COLO668 (cell line): ENCODE measurements at regions not wholly inside any gene's neighbourhood (a gene's known extent, or its start where the extent isn't known, plus 50 kb on each side); places are given as distances from the start of the nearest gene placed in this dataset.
"Not testable (repeated sequence)": the region's sequence is repeated elsewhere in the genome, so short reads cannot be mapped to it uniquely, and the experiment has no call there.

Source experiments
- DNase-seq: peaks from one replicate; lab custom pipeline; 2025; ENCODE audit not compliant: unreplicated experiment; lab: John Stamatoyannopoulos, UW

DNA sequence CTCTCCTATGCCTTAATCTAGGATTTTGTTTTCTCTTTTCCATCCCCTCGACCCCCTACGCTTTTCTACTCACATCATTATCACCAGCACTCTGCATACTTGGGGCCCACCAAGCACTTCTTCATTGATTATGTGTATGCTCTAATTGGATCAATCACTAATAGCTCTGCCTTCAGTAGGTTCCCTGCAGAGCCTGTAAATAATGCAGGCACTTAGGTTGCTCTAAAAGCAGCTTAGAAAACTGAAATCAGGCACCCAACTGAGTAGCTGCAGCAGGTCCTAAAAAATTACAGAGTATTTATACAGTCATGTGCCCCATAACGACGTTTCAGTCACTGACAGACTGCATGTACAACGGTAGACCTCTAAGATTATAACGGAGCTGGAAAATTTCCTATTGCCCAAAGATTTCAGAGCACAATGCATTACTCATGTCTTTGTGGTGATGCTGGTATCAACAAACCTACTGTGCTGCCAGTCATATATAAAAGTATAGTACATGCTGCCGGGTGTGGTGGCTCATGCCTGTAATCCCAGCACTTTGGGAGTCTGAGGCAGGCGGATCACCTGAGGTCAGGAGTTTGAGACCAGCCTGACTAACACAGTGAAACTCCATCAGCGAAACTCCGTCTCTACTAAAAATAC, 280.4 kb downstream of the HS3ST3B1 start:
- no peak for DNase-seq

DNA sequence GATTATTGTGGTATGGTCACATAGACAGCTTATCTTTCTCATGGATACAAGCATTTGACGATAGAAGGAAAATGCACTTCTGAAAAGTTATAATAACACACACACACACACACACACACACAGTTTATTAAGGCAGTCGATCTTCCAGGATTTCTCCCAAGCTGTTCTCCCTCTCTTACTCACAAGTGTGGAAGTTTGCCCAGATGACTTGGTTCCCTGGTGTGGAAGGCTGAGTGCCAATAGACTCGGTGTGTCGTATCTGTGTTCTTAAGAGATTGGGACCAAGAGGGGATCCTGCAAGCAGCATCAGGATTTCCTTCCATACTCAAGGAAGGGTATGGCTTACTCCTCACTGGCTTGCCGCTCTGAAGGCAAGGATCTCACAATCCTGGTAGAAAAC, 279.6 kb downstream of the HS3ST3B1 start:
- DNase-seq = no peak

DNA sequence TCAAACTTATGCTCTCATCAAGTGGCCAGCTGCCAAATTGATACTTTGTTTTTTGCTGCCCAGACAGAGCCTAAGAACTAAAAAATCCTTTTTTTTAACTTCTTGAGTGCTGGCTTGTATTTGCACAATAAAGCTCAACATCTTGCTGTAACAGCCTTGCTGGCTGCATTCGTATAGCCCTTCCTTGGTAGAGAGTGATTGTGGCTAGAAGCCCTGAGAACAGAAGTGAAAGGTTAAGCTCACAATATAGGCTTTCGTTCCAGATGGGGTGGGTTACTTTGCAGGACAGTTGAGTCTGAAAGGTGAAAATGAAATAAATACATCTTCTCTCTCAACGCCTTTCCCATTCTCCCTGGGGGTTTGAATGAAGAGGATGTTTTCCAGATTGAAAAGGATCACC, 278.8 kb downstream of the HS3ST3B1 start:
- no peak for DNase-seq

DNA sequence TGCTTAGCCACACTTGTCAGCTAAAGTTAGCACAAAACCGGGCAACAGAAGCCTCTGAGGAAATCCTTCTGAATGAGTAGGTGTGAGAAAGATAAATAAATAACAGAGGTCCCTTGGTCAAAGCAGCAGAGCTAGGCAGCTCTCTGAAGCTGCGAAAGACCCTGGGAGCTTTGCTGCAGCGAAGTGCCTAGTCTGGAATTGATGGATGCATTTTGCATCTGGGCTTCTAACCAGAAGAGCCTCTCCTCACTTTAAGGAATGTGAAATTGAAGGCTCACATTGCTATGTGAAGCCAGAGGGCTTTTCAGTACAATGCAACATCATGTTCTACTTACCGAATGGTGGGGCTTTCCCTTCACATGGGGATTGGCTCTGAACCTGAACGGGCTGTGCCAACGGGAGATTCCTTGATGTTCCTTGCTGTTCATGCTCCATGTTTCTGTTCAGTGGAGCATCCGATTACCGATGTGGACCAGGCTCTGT, 274.6 kb downstream of the HS3ST3B1 start:
- no peak for DNase-seq

DNA sequence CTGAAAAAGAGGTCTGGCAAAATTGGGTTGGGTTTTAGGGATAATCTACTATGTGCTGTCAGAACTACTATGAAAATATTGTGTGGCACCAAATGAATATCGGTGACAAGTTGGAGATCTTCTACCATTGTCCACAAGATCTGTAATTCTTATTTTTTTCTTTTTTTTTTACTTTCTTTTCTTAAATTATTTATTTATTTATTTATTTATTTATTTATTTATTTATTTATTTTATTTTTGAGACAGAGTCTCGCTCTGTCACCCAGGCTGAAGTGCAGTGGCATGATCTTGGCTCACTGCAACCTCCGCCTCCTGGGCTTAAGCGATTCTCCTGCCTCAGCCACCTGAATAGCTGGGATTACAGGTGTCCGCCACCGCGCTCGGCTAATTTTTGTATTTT, 259.4 kb downstream of the HS3ST3B1 start:
- not testable (repeated sequence) for DNase-seq

DNA sequence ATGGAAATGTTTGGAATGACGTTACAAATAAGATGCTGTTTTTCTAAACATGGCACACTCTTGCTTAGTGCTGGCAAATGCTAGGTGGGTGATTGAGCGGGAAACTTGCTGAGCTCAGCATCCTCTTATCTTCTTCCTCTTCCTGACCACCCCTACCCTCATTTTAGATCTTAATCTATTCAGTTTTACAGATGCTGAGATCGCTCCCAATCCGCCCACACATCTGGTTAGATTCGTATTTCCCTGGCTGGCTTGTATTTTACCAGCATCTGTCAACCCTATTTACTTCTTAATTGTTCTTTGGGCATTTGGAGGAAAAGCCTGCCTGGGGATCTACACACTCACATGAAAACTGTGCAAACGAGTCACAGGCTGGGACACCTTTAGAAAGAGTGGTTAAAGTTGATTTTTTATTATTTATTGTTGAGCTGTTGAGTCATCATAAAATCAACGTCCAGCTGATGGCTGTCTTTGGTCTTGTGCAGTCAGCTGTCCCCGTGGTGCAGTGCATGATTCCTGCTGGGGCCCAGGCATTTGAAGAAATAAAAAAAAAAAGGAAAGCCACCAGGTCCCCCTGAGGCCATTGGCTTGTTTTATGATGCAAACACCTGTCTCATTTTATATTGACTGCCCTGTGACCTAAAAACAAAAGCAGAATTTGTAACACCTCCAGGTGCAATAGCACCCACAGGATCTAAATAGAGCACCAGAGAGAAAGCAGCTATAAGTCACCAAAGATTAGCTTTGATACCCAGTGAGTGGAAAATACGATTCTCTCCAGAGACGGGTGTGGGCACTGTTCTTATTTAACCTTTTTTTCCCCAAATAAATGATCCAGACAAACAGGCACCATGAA, 258.6 kb downstream of the HS3ST3B1 start:
- no peak for DNase-seq

DNA sequence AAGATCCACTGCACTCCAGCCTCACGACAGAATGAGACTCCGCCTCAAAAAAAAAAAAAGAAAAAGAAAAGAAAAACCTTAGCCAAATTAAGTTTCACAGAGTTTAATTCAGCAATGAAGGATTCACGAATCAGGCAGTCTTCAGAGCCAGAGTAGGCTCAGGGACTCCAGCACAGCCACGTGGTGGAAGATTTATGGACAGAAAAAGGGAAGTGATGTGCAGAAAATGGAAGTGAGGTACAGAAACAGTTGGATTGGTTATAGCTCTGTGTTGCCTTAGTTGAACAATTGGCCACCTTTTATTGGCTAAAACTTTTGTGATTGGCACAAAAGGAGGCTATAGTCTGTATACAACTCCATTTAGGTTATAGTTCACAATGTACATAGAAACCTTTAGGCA, 256.6 kb downstream of the HS3ST3B1 start:
- no peak for DNase-seq

DNA sequence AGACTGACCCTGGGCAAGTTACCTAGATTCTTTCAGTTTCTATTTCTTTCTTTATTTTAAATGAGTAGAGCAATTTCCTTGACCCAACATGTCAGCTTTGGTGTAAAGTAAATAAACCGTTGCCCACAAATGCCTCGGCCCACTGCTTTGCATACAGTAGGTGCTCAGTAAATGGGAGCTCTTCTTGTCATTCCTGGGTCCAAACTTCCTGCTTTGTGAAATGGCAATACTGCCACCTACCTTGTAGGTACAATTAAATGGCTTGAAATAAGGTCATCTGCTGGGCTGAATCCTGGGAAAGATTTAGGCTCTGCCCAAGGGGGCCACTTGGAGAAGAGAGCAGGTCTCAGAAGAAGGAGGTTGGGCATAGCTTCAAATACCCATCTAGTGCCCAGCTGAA, 253.0 kb downstream of the HS3ST3B1 start:
- DNase-seq = no peak

DNA sequence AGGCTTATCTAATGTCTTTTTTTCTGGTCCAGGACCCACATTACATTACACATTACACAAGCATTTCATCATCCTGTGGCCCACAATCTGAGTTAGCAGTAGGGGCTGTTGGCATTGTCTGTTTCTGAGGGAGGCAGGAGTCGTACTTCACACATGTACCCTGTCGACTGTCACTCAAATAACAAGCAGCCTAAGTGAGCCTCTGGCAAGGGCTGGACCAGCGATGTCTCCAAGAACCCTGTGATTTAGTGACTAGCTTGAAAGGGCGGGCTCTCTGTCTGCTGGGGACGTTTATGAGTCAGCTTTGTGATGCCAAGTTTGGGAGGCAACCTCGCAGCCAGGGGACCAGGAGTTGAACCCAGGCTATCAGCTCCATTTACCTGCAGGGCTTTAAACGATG, 251.4 kb downstream of the HS3ST3B1 start:
- no peak for DNase-seq

DNA sequence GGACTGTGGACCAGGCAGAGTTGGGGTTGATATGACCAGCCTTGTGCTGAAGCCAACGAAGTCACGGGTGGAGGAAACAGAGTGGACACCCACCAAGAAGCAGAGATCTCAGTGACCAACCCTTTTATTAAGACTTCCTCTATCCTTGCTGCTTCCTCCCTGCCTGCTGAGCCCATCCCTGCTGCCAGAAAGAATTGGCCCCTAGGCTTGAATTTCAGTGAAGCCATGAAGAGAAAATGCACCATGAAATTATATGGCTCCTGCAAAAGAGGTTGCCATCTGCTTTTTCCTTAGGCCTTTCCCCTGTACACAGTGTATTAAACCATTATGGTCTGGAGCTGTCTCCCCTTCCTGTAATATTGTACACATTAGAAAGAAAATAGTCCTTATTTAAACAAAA, 246.7 kb downstream of the HS3ST3B1 start:
- DNase-seq = no peak

DNA sequence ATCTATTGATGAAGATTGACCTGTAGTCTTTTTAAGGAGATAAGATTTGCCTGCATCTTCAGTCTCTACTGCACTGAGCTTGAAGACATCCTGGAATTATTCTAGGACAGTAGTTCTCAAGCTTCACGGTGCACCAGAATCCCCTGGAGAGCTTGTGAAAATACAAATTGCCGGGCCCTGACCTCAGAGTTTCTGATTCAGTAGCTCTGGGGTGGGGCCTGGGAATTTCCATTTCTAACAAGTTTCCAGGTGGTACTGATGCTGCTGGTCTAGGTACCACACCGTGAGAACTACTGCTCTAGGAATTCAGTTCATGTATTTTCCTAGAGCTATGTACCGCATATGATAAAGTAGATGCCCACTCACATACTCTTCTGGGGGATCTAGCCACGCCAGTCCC, 246.1 kb downstream of the HS3ST3B1 start:
- DNase-seq = no peak

DNA sequence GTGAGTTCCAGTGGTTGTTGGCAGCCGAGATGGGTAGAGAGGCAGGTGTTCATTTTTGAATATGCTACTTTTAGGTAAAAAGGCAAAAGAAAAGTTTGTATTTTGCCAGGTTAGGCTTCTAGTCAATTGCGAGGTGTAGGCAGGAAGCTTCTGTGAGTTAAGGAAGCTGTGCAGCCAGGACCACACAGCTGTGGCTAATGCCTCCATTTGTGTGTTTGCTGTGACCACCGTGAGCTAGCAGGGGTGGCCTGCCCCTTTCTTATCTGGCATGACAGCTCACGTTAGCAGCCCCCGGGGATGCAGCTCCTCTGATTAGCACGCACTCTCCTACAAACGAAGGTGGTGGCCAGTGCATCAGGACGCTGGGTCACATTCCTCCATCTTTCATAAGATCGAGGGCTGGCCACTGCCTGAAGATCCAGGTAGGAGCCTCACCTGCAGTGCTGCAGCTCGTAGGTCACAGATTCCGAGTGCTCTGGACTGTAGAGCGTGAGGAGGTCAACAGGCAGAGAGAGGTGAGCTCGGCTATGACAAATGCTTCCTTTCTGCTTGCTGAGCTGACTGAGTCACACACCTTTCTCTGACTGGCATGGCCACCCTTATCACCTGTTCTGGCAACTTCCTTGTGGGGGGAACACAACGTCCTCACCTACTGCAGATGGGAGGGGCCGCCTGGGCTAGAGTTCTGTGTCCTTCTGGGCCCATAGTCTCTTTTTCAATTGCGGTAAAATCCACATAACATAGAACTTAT, 244.4 kb downstream of the HS3ST3B1 start:
- no peak for DNase-seq

DNA sequence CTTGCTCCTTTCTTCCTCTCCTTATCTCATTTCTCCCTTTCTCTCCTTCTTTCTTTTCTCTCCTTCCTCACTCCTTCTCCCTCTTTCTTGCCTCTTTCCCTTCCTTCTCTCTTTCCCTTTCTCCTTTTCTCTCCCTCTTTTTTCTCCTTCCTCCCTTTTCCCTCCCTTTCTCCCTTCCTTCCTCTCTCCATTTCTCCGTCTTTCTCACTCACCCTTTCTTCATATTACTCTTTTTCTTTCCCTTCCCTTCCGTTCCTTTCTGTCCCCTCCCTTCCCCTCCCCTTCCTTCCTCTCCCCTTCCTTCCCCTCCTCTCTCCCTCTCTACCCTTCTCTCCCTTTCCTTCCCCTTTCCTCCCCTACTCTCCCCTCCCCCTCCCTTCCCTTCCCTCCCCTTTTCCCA, 240.8 kb downstream of the HS3ST3B1 start:
- DNase-seq = no peak

DNA sequence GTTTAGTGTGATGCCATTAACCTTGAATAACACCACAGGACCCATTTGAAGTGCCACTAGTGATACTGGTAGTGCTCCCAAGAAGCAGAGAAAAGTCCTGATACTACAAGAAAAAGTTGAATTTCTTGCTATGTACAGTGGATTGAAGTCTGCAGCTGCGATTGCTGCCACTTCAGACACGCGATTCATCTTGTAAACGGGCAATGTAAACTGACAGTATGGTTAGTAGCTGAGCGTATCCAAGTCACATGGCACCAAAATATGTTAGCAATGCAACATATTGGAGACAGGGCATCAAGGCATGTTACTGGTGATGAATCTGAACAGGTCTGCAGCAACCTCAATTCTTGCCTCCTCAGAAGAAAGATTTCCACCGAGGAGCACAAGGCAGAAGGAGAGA, 238.9 kb downstream of the HS3ST3B1 start:
- no peak for DNase-seq

DNA sequence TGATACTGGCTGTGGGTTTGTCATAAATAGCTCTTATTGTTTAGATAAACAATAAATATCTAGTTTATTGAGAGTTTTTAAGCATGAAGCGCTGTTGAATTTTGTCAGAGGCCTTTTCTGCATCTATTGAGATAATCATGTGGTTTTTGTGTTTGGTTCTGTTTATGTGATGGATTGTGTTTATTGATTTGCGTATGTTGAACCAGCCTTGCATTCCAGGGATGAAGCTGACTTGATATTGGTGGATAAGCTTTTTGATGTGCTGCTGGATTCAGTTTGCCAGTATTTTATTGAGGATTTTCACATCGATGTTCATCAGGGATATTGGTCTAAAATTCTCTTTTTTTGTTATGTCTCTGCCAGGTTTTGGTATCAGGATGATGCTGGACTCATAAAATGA, 231.4 kb downstream of the HS3ST3B1 start:
- not testable (repeated sequence) for DNase-seq

DNA sequence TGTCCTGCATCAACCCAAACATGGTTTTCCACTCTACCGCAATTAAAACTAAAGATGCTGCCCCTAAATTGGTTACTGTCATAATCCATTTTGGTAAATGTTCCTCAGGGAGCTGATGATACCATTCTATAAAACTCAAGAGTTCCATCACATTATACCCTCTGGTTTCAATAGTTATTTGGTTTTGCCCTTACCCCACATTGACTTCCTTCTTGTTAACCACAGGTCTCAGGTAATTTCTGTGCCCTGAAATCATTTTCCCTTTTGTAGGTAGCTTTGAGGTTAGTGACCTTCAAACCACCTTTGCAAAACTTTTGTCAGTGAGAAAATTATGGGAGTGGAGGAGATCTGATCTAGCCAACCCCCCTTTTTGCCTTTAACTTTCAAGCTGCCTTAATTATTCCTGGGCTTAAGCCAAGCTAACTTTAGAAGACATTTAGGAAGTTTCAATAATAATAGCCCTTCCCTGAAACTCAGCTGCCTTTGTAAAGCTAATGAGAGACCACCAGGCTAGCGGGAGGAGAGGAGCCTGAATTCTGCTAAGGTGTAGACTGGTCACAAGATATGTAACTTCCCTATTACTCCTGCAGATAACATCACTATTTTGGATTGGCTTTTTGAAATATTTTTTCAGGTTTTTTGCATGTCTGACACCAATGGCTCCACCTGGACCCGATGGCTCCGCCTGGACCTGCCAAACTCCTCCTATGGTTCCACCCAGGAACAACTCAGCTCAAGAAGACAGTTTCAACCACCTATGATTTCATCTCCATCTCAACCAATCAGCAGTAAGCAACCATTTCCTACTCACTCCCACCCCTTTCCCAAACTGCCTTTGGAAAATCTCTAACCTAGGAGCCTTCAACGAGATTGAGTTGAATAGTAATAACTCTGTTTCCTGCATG, 224.9 kb downstream of the HS3ST3B1 start:
- no peak for DNase-seq

DNA sequence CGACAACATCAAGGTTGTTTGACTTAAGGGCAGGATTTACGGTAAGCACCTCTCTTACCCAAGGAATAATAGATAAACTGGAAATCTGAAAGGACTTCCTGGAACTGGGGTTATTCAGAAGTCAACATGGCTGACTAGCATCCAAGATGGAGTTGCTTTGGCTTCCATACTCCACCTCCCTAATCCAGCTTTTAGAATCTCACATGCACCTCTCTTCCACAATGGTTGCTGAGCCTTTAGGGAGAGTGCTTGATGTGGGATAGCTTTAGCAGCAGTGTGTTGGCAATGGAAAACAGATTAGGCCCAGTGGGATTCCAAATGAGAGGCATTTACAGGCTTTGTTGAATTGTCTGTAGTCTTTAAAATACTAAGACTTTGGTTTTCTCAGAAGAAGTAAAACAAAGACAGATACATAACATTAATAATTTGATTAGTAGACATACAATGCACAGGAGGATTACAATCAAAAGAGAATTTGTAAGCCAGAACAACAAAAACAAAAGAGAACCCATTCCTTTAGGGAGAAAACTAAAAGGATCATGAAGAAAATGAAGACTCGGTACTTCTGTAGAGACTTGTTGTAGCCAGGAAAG, 222.0 kb downstream of the HS3ST3B1 start:
- no peak for DNase-seq

DNA sequence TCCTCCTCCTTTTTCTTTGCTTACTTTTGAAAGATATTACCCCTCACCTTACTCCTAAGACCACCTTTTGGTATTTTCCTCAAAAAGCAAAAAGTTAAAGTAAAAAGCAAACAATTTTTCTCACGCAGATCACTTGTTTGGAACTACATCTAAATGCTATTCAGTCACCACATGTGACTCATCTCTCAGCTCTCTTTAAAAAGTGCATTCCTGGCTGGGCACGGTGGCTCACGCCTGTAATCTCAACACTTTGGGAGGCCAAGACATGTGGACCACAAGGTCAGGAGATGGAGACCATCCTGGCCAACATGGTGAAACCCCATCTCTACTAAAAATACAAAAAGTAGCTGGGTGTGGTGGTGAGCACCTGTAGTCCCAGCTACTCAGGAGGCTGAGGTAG, 218.0 kb downstream of the HS3ST3B1 start:
- DNase-seq = not testable (repeated sequence)

DNA sequence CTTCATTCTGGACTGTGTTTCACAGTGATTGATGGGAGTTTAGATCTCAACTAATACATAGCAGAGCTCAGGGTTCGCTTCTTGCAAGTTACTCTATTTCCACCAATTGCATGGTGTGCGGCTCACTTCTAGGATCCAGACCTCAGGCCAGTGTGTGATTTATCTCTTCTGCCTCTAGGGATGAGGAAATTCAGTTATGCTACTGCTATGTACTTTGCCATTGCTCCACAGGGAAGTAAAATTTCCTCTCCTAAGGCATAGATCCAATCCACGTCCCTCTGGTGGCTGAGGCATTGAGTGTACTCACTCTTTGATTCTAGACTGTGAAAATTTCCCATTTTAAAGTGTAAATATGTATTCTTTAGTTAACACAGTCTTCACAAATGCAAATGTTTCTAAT, 214.1 kb downstream of the HS3ST3B1 start:
- DNase-seq = no peak

DNA sequence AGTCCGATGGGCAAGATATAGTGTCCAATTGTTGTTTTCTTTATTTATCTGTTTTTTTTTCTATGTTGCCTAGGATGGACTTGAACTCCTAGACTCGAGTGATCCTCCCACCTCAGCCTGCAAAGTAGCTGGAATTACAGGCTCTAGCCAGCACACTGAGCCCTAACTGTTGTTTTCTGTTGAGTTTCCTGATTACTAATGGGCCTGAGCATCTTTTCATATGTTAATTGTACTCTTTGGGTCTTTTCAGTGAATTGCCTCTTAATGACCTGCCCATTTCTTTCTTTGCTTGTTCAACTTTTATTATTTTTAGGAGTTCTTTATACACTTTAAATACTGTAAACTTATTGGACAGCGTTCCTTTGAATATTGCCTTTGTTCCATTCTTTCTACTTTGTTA, 213.0 kb downstream of the HS3ST3B1 start:
- no peak for DNase-seq
